Caco-2 (cell line): ENCODE measurements at regions not wholly inside any gene's neighbourhood (a gene's known extent, or its start where the extent isn't known, plus 50 kb on each side); places are given as distances from the start of the nearest gene placed in this dataset.

Experiments
- BruUV-seq: library from RNA; stranded (reverse); fragments of 400-500 nt; replicated peaks from 2 replicates; lab custom pipeline; 2021; lab: Mats Ljungman, UMichigan
- CTCF ChIA-PET: fragments of 300-600 bp; sonication (Branson Sonifier 250); formaldehyde crosslinking; loops from one replicate; lab custom pipeline; 2022; ENCODE audit warnings: antibody characterized with exemption; lab: Charles Lee
- POLR2A ChIA-PET: fragments of 300-600 bp; sonication (Branson Sonifier 250); formaldehyde crosslinking; loops from one replicate; lab custom pipeline; 2022; ENCODE audit warnings: antibody characterized with exemption; lab: Charles Lee
- DNase-seq, 2 experiments: peaks; one replicate each; pipeline versions ENCODE4 v3.0.0 to v3.0.0-alpha.2; 2020 to 2022
- H3K27me3 ChIP-seq: replicated peaks from 2 replicates; pipeline ENCODE4 v1.6.0; 2011; ENCODE audit warnings: low read length; ENCODE audit not compliant: control insufficient read depth, insufficient read depth
- H3K36me3 ChIP-seq: 2 replicates; pipeline ENCODE4 v1.5.1; 2011; ENCODE audit warnings: low read length; ENCODE audit not compliant: control insufficient read depth, insufficient read depth
- H3K4me1 ChIP-seq: fragments of 250-450 bp; sonication (Bioruptor Pico); 2 replicates; pipeline ENCODE4 v1.5.1; 2020; ENCODE audit warnings: mild to moderate bottlenecking
- H3K4me3 ChIP-seq: 2 replicates; pipeline ENCODE4 v1.5.1; 2011; ENCODE audit warnings: low read depth, mild to moderate bottlenecking, control low read depth, low read length
- H3K9me3 ChIP-seq: fragments of 250-450 bp; sonication (Bioruptor Pico); 2 replicates; pipeline ENCODE4 v1.5.1; 2020; ENCODE audit warnings: mild to moderate bottlenecking, moderate library complexity
- H3K27ac Mint-ChIP-seq: one replicate; pipeline ENCODE4 v1.8.0; 2022; ENCODE audit warnings: mixed read lengths; ENCODE audit not compliant: unreplicated experiment
- H3K27me3 Mint-ChIP-seq: one replicate; pipeline ENCODE4 v1.8.0; 2022; ENCODE audit warnings: mixed read lengths; ENCODE audit not compliant: insufficient read depth, unreplicated experiment
- H3K36me3 Mint-ChIP-seq: one replicate; pipeline ENCODE4 v1.8.0; 2022; ENCODE audit warnings: mild to moderate bottlenecking, mixed read lengths; ENCODE audit not compliant: insufficient read depth, unreplicated experiment
- H3K4me1 Mint-ChIP-seq: one replicate; pipeline ENCODE4 v1.8.0; 2022; ENCODE audit warnings: low read depth, mixed read lengths; ENCODE audit not compliant: unreplicated experiment
- H3K4me3 Mint-ChIP-seq: one replicate; pipeline ENCODE4 v1.8.0; 2022; ENCODE audit warnings: mild to moderate bottlenecking, moderate library complexity, mixed read lengths; ENCODE audit not compliant: unreplicated experiment
- H3K9me3 Mint-ChIP-seq: one replicate; pipeline ENCODE4 v1.8.0; 2022; ENCODE audit warnings: mixed read lengths; ENCODE audit not compliant: unreplicated experiment
- intact Hi-C: fragments of 100-400 bp; cut with micrococcal nuclease; formaldehyde crosslinking; loops from one replicate; pipeline ENCODE4 v1.10.0; 2022; ENCODE audit not compliant: unreplicated experiment
- TF ChIP-seq, protein P1 (sequence below), 2 experiments: fragments of 200-600 bp in 1 of 2; IDR thresholded peaks; 1 replicate in 1 of 2; 2 replicates in 1 of 2; pipeline versions ENCODE4 v1.5.1 to v1.8.0; 2011 to 2022; ENCODE audit warnings: antibody characterized with exemption in 1 of 2, control low read depth in 1 of 2, inconsistent platforms in 1 of 2, low read depth in 1 of 2, low read length in 1 of 2, mild to moderate bottlenecking in 1 of 2, moderate library complexity in 1 of 2; ENCODE audit not compliant: insufficient read depth in 1 of 2, severe bottlenecking in 1 of 2, unreplicated experiment in 1 of 2

DNA sequence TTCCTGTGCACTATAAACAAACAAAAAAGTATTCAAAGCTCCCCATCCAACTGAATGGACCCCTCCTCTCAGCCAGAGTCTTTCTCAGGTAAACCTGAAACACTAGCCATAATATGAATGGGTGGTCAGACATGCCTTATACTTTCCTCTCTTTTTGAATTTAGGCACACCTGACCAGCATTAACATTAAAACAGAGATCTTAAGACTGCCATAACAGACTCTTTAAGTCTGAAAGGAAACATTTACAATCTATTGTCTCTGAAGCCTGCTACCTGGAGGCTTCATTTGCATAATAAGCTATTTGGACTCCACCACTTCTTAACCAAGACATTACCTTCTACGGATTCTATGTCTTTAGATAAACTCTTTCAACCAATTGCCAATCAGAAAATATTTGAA is 56.9 kb upstream of the SPIN4 start:
- CTCF ChIA-PET: no interaction called here

DNA sequence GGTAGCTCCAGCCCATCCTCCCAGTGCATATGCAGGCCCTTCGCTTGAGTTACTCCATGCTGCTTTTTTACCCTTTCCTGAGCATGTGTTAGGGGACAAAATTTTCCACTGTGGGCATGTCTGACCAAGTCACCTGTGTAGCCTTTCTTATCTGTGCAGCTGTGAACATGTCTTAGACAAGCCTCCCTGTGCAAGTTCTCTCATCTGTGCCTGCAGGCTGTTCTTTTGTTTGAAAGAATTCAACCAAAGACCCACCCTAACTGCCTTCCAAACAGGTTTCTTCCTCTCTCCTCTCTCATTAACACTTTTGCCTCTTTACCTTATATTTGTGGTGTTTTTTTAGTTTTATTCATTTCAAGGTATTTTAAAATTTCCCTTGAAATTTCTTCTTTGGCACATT is 53.2 kb upstream of the SPIN4 start:
- Mint-ChIP-seq H3K36me3 (no peaks in the 10 kb centered on the region), H3K27ac (no peak overlapping the region), H3K4me1 (no peaks in the 10 kb centered on the region), H3K4me3 (no peak overlapping the region), H3K27me3 (no peaks in the 10 kb centered on the region), H3K9me3 (no peaks in the 10 kb centered on the region)
- no peaks in the 10 kb centered on the region for H3K36me3 ChIP-seq
- ChIA-PET POLR2A (no interaction called here), CTCF (no interaction called here)
- H3K9me3 ChIP-seq: no peaks in the 10 kb centered on the region
- intact Hi-C loops: no loop called here
- DNase-seq: no peak
- H3K4me3 ChIP-seq: no peak overlapping the region
- H3K27me3 ChIP-seq: no peaks in the 10 kb centered on the region
- no peaks in the 10 kb centered on the region for H3K4me1 ChIP-seq
- TF ChIP-seq, protein P1, sequence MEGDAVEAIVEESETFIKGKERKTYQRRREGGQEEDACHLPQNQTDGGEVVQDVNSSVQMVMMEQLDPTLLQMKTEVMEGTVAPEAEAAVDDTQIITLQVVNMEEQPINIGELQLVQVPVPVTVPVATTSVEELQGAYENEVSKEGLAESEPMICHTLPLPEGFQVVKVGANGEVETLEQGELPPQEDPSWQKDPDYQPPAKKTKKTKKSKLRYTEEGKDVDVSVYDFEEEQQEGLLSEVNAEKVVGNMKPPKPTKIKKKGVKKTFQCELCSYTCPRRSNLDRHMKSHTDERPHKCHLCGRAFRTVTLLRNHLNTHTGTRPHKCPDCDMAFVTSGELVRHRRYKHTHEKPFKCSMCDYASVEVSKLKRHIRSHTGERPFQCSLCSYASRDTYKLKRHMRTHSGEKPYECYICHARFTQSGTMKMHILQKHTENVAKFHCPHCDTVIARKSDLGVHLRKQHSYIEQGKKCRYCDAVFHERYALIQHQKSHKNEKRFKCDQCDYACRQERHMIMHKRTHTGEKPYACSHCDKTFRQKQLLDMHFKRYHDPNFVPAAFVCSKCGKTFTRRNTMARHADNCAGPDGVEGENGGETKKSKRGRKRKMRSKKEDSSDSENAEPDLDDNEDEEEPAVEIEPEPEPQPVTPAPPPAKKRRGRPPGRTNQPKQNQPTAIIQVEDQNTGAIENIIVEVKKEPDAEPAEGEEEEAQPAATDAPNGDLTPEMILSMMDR (IDR thresholded peaks at IDR 0.05; ENCODE audit: insufficient read depth in 1 of 2, low read depth in 1 of 2, low read length in 1 of 2, severe bottlenecking in 1 of 2, unreplicated experiment in 1 of 2): no peak
- no TSS peak for BruUV-seq

More for the DNA sequence above, 56.9 kb upstream of the SPIN4 start:
- Mint-ChIP-seq H3K27me3 (no peaks in the 10 kb centered on the region), H3K4me1 (no peaks in the 10 kb centered on the region), H3K27ac (no peak overlapping the region), H3K36me3 (no peaks in the 10 kb centered on the region), H3K4me3 (no peak overlapping the region), H3K9me3 (peaks cover 10% of the 10 kb centered on the region)
- Histone ChIP-seq H3K27me3 (no peaks in the 10 kb centered on the region), H3K36me3 (no peaks in the 10 kb centered on the region), H3K4me1 (no peaks in the 10 kb centered on the region), H3K9me3 (no peaks in the 10 kb centered on the region), H3K4me3 (no peak overlapping the region)
- DNase-seq: no peak
- POLR2A ChIA-PET: no interaction called here
- TF ChIP-seq, protein P1 (IDR thresholded peaks at IDR 0.05; ENCODE audit: insufficient read depth in 1 of 2, low read depth in 1 of 2, low read length in 1 of 2, severe bottlenecking in 1 of 2, unreplicated experiment in 1 of 2): no peak
- intact Hi-C loops: no loop called here
- BruUV-seq: no TSS peak

DNA sequence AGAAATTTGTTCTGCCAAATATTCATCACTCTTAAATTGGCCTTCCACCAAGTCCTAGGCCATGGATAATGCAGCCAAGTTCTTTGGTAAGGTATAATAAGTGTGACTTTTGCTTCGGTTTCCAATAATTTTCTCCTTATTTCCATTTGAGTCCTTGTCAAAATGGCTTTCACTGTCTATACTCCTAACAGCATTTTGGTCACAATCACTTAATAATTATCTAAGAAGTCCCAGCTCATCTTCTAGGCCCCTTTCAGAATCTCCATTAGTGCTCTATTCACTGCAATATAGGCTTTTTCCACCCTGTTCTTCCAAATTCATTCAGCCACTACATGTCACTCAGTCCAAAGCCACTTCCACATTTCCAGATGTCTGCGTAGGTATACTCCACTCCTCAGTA is 51.0 kb upstream of the SPIN4 start:
- Mint-ChIP-seq H3K4me3 (no peak overlapping the region), H3K36me3 (no peaks in the 10 kb centered on the region), H3K9me3 (no peaks in the 10 kb centered on the region), H3K27ac (no peak overlapping the region), H3K27me3 (no peaks in the 10 kb centered on the region), H3K4me1 (no peaks in the 10 kb centered on the region)
- ChIA-PET POLR2A (no interaction called here), CTCF (no interaction called here)
- DNase-seq: no peak
- Histone ChIP-seq H3K4me1 (no peaks in the 10 kb centered on the region), H3K27me3 (no peaks in the 10 kb centered on the region), H3K36me3 (no peaks in the 10 kb centered on the region), H3K4me3 (no peak overlapping the region), H3K9me3 (no peaks in the 10 kb centered on the region)
- BruUV-seq: no TSS peak
- TF ChIP-seq, protein P1 (IDR thresholded peaks at IDR 0.05; ENCODE audit: insufficient read depth in 1 of 2, low read depth in 1 of 2, low read length in 1 of 2, severe bottlenecking in 1 of 2, unreplicated experiment in 1 of 2): no peak
- intact Hi-C loops: no loop called here
